ENCODE measurements at regions not wholly inside any gene's neighbourhood (a gene's known extent, or its start where the extent isn't known, plus 50 kb on each side); places are given as distances from the start of the nearest gene placed in this dataset.

GRCh38 chr2:128554151-128554769 is 235.6 kb upstream of the HS6ST1 start:
- no peak for DNase-seq (ENCODE audit: low read depth)

GRCh38 chr2:128555433-128555832 is 236.8 kb upstream of the HS6ST1 start:
- DNase-seq (ENCODE audit: low read depth), result no peak

GRCh38 chr2:128556089-128556488 is 237.4 kb upstream of the HS6ST1 start:
- DNase-seq (ENCODE audit: low read depth), result no peak

GRCh38 chr2:128556633-128557032 is 238.0 kb upstream of the HS6ST1 start:
- no peak for DNase-seq (ENCODE audit: low read depth)

- no peak for DNase-seq (ENCODE audit: low read depth)
These were observed 238.4 kb upstream of the HS6ST1 start for GRCh38 chr2:128557069-128557468.

- no peak for DNase-seq (ENCODE audit: low read depth)
These were observed 239.2 kb upstream of the HS6ST1 start for GRCh38 chr2:128557831-128558241.

- DNase-seq (ENCODE audit: low read depth), result no peak
These were observed 239.8 kb upstream of the HS6ST1 start for GRCh38 chr2:128558441-128558840.

GRCh38 chr2:128558895-128559532 is 240.3 kb upstream of the HS6ST1 start:
- no peak for DNase-seq (ENCODE audit: low read depth)

GRCh38 chr2:128559533-128560515 is 241.2 kb upstream of the HS6ST1 start:
- DNase-seq (ENCODE audit: low read depth), result no peak

- no peak for DNase-seq (ENCODE audit: low read depth)
These were observed 242.1 kb upstream of the HS6ST1 start for GRCh38 chr2:128560718-128561117.

- no peak for DNase-seq (ENCODE audit: low read depth)
These were observed 244.0 kb upstream of the HS6ST1 start for GRCh38 chr2:128562471-128563347.

- no peak for DNase-seq (ENCODE audit: low read depth)
These were observed 244.7 kb upstream of the HS6ST1 start for GRCh38 chr2:128563348-128563687.

GRCh38 chr2:128564131-128564530 is 245.5 kb upstream of the HS6ST1 start:
- no peak for DNase-seq (ENCODE audit: low read depth)

GRCh38 chr2:128564551-128564950 is 245.9 kb upstream of the HS6ST1 start:
- no peak for DNase-seq (ENCODE audit: low read depth)

- no peak for DNase-seq (ENCODE audit: low read depth)
These were observed 246.8 kb upstream of the HS6ST1 start for GRCh38 chr2:128565441-128565840.

- no peak for DNase-seq (ENCODE audit: low read depth)
These were observed 248.0 kb upstream of the HS6ST1 start for GRCh38 chr2:128566671-128567070.

- DNase-seq (ENCODE audit: low read depth), result no peak
These were observed 249.4 kb upstream of the HS6ST1 start for GRCh38 chr2:128568106-128568505.

- DNase-seq (ENCODE audit: low read depth), result no peak
These were observed 254.4 kb upstream of the HS6ST1 start for GRCh38 chr2:128573116-128573515.

GRCh38 chr2:128573531-128573930 is 254.9 kb upstream of the HS6ST1 start:
- no peak for DNase-seq (ENCODE audit: low read depth)

- no peak for DNase-seq (ENCODE audit: low read depth)
These were observed 258.7 kb upstream of the HS6ST1 start for GRCh38 chr2:128577141-128577930.

Measured in stimulated activated CD8-positive, alpha-beta memory T cell treated with anti-CD3 and anti-CD28 coated beads, Interleukin-4, amount 100 ng/mL, for 24 hours (primary cell).